GM20431 (cell line): ENCODE measurements at regions not wholly inside any gene's neighbourhood (a gene's known extent, or its start where the extent isn't known, plus 50 kb on each side); places are given as distances from the start of the nearest gene placed in this dataset.

ENCODE experiments used
- in situ Hi-C: fragments of 300-500 bp; cut with MseI, MboI; formaldehyde crosslinking; loops from one replicate; pipeline ENCODE4 v1.15.0; 2020; ENCODE audit warnings: low sequenced_read_pairs; ENCODE audit not compliant: unreplicated experiment

DNA sequence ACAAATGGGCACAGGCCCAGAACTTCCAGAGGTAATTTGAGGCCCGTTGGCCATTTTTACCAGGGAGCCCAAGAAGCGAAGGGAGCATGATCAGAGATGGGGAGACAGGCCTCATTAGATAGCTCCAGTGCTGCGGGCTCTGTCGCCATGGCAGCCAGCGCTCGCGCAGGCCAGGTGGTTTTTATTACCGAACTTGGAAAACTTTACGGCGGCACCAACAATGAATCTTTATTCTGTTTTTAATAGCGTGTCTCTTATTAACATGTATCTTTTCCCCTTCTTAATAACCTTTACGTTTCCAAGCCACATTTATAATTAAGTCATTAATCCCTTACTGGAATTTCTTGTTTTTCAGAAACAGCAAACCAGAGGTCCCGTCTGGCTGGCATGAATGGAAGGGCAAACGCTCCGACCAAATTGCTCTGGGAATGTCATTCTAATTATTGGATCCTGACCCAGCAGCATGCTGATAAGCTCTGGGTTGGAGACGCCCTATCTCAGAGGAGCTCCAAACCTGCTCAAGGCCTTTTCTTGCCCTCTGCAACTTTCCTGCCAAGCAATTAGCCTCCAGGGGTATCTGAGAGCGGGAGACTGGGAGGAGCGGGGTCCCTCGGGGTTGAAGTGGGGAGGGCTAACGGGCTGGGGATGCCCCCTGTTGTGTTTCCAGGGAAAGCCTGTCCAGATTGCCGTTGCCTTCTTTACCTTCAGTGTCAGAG, 256.4 kb downstream of the TLE3 start:
- in situ Hi-C loops, result no loop called here

DNA sequence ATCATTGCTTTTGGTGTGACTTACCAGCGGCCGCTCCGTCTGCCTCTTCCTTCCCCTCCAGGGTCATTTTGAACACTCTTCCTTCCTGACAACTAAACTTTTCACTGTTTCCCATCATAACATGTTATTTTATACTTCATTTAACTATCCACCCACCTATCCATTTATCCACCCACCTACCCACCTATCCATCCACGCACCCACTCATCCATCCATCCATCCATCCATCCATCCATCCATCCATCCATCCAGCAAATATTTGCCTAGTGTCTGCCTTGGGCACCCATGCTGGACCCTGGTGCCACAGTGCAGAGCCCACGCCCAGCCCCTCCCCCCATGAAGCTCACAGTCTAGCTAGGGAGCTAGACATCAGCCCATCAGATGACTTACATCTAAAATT, 254.9 kb downstream of the TLE3 start:
- in situ Hi-C loops, result no loop called here

DNA sequence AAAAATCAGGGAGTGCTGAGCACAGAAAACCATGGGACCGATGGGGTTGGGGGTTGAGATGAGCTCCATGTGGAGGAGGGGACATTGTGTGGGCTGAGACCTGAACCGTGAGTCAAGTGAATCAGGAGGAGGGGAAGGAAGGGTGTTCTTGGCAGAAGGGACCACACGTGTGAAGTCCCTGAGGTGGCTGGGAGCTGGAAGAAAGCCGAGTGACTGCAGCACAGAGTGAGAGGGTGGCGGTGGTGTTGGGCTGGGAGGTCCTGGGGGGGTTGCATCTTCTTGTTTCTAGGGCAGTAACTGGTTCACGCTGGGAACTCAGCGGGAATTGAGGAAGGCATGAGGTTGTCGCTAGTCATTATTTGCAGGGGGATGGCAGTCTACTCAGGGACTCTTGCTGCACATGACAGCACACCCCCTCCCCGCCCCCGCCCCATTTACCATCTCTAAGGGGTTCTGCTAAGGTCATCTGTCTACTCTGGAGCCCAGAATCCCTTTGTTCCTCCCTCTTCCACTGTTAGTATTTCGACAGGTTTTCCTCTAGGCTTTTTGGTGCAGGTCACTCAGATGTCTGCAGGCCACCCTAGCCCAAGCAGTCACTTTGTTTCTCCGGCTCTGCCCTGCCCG, 254.3 kb downstream of the TLE3 start:
- in situ Hi-C loops, result no loop called here

DNA sequence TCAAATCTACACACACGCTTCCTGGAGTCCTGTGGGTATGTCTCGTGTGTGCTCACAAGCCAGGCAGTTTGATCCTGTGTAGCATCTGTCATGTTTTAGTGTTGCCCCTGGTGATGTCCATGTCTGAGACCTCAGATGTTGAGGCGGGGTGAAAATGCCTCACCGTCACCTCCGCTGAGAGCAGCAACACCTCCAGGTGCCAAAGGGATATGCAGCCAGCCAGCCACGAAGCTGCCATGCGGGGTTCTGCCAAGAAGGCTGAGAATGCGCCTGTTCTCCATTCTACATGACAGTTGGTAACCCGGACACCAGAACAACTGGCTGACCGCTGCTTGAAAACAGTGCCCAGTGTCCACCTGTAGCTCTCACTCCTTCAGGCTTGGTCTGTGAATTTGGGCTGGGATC, 253.8 kb downstream of the TLE3 start:
- in situ Hi-C loops, result no loop called here

DNA sequence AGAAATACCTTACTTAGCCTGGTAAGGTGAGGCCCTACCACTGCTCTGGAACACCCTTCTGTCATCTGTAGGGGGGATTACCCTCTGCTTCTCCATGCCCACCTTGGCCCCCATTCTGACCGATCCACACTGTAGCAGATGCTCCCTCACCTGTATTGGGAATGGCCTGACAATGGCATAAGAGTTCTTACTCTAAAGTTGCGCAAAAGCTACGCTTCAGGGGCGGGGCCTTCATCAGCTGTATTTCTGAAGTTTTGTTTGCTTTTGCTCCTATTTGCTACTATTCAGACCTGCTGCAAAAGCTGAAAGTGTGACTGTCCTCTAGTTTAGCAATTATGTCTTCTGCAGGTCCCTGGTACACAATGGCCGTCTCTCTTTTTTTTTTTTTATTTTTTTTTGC, 252.6 kb downstream of the TLE3 start:
- in situ Hi-C loops, result no loop called here

DNA sequence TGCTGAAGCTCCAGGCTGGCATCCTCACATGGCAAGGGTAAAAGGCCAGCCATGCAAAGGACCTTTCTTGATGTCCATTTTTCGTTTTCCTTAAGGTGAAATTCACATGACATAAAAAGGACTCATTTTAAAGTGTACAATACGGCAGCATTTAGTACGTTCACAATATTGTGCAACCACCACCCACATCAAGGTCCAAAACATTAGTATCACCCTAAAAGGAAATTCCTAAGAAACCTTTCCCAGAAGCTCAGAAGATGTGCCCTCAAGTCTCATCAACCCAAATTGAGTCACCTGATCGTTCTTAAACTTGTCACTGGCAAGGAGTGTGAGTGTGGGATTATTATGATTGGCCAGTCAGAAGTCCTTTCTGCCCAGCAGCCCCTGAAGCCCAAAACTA, 250.1 kb downstream of the TLE3 start:
- in situ Hi-C loops, result no loop called here

DNA sequence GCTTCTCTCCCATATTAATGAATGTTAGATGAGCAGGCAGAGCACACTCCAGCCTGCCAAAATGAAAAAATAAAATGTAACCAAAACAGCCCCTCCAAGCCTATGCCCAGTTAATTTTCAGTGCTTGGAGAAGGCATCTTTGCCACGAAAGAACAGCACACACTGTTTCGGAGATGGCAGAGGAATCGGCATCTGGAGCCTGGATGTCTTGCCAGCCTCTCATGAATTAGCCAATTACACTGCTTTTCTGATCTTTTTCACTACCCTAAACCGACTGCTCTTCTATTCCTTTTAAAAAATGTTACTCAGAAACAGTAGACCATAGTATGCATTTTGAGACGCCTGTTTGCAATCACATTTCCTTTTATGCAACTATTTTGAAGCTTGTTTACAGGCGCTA, 249.6 kb downstream of the TLE3 start:
- in situ Hi-C loops, result no loop called here

DNA sequence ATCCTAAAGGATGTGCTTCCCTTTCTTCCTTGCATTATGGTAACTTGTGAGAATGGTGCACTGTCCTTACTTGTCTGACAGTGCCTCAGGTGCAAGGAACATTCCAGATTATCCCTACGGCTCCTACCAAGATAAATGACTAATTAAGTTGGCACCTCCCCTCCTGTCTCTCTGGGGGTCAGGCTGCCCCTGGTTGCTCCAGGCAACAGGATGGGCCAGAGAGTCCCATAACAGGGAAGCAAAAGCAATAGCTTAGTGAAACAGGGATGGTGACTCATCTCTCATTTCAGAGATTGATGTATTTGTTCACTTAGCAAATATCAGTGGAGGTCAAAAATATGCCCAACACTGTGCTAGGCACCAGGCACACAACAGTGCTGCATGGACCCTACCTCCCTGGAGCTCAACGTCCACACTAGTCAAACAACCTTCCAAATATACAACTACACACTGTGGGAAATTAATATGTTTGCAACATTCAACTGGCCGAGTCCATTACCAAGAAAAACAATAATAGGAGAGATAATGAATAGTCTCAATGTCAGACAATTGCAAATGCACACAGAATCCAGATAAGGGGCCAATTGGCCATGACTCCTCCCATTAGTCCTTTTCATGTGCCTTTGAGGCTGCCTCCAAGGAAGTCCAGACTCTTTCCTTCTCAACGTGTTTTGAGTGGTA, 249.0 kb downstream of the TLE3 start:
- in situ Hi-C loops, result no loop called here

DNA sequence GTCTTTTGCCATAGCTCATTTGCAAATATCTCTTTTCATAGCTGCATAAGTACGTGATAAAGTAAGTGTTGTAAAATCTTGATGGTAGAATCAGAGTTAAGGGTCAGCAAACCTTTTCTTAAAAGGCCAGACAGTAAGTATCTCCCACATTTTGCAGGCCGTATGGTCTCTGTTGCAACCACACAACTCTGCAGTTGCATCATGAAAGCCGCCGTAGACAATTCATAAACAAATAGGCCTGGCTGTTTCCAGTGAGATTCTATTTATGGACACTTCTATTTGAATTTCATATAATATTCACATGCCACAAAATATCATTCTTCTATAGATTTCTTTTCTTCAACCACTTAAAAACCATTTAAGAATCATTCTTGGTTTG, 248.5 kb downstream of the TLE3 start:
- in situ Hi-C loops, result no loop called here

DNA sequence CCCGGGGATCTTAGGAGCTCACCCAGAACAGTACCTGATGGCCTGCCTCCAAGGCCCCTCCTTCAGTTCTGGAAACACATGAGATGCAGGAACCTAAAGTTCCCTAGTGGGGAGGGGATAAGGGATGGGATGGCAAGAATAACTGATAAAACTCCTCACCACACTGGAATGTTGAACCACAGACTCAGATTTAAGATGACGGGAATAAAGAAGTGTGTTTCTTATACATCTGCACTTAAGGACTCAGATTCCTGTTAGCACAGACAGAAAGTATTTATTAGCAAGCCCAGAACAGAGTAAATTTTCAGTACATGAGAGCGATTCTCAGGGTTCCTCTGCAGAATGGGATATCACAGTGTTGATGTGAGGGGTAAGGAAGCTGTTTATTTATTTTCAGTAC, 245.2 kb downstream of the TLE3 start:
- in situ Hi-C loops, result no loop called here

DNA sequence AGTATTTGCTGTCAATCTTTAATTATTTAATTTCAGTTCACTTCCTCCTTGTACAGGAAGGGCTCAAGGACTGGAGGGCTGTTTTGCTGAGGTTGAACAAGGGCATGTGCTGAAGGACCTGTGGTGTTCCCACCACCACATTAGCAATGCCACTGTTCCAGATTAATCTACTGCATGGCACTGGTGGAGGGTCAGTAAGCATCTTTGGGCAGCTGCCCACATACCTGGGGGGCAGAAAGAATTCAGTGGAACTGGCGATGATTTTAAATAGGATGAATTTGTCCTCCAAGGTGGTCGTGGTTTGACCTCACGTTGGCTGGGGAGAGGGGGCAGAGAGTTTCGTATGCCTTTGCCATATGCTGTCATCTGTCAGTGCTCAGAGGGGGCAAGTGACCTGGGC, 244.8 kb downstream of the TLE3 start:
- in situ Hi-C loops, result no loop called here

DNA sequence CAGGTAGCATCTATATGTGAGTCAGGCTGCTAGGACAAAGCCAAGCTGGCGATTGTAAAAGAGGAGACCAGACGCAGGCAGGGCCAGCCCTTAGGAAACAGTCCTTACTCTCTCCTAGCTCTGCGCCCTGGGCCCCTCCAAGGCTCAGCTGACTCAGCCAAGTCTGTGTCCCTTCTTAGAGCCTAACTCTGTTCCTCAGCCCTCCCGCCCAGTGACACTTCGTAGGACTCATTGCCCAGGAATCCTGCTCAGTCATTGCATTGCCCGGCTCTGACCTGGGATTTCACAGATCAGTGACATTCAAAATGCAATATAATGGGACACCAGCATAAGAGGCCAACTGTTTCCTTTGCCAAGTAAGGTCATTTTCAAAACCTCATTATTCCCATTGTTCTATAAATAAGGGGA, 244.2 kb downstream of the TLE3 start:
- in situ Hi-C loops, result no loop called here

DNA sequence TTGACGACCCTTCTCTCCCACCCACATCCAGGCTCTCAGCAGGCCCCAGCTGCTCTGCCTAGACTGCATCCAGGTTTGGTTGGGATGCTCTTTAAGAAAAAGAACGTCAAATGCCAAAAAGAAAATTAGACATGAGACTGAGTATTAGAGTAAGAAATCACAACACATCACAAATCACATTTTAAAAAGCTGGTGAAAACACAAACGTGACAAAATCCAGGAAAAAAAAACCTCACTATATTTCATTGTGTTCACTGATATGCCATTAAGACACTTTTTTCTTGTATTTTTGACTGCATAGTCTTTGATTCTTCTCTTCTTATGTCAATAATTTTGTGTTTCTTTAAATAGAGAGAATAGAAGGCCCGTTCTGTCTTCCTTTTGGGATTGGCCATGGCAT, 243.7 kb downstream of the TLE3 start:
- in situ Hi-C loops, result no loop called here

DNA sequence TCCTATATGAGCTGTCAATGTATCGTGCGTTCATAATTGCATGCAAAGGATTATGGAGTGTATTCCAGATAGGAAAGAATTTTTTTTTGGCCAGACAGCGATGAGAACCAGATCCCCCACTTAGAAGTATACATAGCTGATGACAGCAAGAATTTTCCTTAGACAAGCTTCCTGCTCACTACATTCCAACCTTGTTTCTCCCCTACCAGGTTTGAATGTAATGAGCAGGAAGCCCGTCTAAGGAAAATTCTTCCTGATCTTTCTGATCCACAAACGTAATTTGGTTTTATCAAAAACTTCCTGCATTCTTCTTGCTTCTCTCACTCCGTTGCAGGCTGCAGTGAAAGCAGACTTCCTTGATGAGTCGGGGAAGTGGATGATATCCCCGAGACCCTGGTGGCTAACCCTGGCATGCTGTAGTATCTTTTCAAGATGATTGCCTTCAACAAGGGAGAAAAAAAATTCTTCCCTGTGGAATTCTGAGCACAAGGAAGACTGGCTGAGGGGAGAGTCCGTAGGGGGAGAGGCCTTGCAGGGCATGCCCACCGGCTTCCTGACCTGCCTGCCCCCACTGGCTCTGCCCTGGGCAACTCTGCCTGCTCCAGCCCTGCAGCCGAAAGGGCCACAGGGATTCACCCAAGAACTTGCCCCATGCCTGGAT, 243.1 kb downstream of the TLE3 start:
- in situ Hi-C loops, result no loop called here

DNA sequence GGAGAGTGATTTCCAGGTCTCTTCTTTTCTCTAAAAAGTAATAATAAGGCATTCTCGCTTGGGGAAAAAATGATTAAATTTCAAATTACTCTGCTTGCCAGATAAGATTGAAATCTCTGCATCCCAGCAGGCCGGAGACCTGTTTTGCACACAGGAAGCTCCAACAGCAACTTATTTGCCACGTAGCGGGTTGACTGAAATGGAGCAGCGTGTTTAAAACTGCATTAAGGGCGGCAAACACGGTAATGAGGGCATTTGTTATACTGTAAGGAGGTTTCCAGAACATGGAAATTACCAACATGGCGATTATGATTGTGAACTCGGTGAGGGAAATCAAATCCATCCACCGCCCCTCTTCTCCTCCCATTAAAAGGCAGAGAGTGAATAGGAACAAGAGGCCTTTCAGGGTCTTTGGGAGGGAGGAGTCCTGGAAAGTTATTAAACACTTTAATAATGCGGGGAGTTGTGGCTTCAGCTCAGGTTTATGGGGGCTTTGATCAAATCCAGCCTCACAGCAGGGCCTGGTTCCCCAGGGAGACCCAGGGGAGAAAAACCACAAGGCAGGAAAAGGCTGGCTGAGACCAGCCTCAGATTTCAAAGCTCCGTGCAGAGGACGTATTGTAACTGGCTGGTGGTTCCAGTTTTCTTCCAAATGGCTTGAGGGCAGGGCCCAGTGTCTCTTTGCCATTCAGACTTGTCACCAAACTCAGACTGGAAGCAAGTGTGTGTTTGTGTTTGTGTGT, 242.3 kb downstream of the TLE3 start:
- in situ Hi-C loops, result no loop called here

DNA sequence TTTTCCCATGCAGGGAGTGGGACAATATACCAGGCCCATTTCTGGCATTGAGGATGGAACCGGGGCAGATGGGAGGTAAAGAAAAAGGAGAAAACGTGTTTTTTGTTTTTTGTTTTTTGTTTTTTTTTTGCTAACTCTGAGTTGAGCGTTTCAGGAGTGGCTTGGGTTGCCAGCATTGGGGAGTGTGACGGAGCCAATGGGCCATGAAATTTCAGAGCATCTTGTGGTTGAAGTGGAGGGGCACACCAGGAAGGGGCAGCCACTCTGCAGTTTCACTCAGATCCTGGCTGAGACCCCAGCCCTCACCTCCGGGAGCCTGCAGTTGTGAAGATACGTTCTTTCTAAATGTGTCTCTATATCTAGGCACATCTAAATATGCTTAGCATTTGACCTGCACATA, 240.5 kb downstream of the TLE3 start:
- in situ Hi-C loops, result no loop called here

DNA sequence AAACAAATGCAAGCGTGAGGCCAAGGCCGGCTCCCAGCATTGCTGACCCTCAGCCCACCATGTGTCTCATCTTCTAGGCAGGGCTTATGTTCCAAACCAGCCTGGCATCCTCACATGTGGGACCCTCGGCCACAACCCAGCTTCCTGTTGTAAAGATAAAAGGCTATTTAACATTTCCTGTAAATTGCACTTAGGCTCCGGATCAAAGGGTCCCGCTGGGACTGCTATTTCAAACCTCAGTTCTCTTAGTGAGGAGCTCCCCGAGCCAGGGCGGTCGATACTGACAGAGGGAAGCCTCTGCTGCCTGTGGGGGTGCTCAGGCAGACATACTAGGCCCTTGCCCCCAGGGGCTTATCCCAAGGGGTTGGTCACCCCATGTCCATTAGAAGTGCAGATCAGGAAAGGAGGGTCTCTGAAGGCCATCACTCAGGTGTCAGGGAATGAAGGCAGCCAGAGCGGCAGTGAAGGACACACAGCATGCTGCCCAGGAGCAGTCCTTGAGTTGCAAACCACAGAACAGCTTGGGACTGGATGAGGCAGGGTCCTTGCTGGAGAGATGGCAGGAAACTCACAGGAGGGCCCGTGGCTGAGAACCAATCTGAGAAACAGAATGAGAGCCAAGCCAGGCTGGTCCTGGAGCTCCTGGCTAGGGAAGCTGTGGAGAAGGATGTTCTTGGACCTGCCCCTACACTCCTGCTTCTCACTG, 239.9 kb downstream of the TLE3 start:
- in situ Hi-C loops, result no loop called here

DNA sequence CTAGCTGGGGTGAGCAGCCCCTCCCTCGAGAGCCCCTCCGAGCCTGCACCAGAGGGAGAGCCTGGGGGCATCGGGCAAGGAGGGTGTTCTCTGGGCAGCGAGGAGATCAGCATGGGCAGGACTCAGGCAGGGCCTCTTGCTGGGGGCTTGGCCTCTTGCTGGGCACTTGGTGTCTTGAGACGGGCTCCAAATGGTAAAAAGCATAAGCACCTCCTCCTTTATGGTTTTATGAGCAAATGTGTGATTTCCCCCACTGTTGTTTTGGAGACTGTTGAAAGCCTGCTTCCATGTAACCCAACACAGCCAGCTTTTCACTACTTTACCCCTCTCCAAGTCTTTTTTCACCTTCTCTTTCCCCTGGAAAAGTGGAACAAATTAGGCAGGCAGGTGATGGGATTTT, 239.3 kb downstream of the TLE3 start:
- in situ Hi-C loops, result no loop called here

DNA sequence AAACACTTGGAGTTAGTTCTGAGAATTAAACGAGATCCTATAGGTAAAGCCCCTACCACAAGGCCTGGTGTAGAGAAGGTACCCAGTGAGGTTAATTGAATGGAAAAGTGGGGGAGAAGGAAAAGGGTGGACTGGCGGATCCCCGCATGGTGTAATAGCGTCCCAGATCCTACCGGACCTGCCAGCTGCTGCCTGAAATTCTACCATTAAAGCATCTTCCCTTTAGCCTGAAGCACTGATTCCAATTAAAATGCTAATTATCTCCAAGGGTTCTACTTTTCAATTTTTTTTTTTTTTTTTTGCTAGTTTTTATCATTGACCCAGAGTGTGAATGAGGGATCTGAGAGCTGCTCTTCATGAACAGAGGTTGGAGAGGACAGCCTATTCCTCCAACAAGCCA, 237.9 kb downstream of the TLE3 start:
- in situ Hi-C loops, result no loop called here

DNA sequence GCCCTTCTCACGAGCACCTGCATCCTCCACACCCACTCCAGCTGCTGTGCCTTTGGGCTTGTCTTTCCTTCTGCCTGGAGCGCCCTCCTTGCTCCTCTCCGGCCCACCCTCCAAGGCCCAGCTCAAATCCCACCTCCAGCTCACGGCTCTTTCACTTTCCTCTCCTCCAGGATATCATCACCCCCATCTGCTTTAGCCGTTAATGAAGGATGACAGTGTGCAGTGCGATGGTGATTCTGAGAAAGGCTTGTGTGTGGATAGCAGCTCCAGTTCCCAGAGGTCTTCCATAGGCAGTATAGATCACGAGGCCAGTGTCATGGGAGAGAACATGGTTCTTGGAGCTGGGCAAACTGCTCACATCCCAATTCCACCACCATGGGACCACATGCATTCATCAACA, 237.4 kb downstream of the TLE3 start:
- in situ Hi-C loops, result no loop called here
